SH-SY5Y (cell line): ENCODE measurements at regions not wholly inside any gene's neighbourhood (a gene's known extent, or its start where the extent isn't known, plus 50 kb on each side); places are given as distances from the start of the nearest gene placed in this dataset.

Source experiments
- GATA2 ChIP-seq: IDR thresholded peaks from 2 replicates; pipeline ENCODE4 v1.6.1; 2011; ENCODE audit warnings: mild to moderate bottlenecking, low read depth, low read length
- GATA3 ChIP-seq: IDR thresholded peaks from 2 replicates; pipeline ENCODE4 v1.6.1; 2011; ENCODE audit warnings: low read depth, mild to moderate bottlenecking, low read length, moderate library complexity

DNA sequence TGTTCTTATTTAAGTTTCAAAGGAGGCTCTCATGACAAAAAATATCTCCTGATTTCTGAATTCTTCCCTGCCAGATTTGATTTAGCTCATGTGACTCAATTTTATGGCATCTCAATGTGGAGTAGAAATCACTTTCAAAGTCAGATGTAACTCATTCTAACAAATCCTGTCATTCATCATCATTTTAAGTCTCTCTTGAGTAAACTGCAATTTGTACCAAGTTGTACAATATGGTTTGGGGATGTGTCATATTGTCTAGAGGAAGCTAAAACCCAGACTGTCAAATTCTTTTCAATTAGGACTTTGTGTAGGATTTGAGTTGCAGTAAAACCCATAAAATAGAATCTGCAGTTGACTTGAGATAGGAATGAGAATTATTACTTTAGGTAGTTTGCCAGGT lies 2101.0 kb downstream of the NCAM2 start:
- TF ChIP-seq GATA2 (no peak), GATA3 (no peak)
